Effector memory CD8-positive, alpha-beta T cell (primary cell): ENCODE measurements at regions not wholly inside any gene's neighbourhood (a gene's known extent, or its start where the extent isn't known, plus 50 kb on each side); places are given as distances from the start of the nearest gene placed in this dataset.
"Not testable (repeated sequence)": the region's sequence is repeated elsewhere in the genome, so short reads cannot be mapped to it uniquely, and the experiment has no call there.

Experiments
- ATAC-seq: fragments of 150-1000 bp; cut with Tn5 transposase; replicated peaks from 2 replicates; pipeline ENCODE4 v1.10.0; 2021; ENCODE audit warnings: mild to moderate bottlenecking, moderate library complexity
- DNase-seq, 3 experiments: peaks; one replicate each; pipeline ENCODE4 v3.0.0; 2021
- H3K27ac Mint-ChIP-seq, 2 donors: one replicate each; pipeline ENCODE4 v1.8.0; 2022; ENCODE audit warnings: mild to moderate bottlenecking in 2 of 2, mixed read lengths in 2 of 2, moderate library complexity in 2 of 2
- H3K27me3 Mint-ChIP-seq, 2 donors: one replicate each; pipeline ENCODE4 v1.8.0; 2022; ENCODE audit warnings: mixed read lengths in 2 of 2
- H3K36me3 Mint-ChIP-seq: one replicate; pipeline ENCODE4 v1.8.0; 2022; ENCODE audit warnings: mild to moderate bottlenecking, moderate library complexity, mixed read lengths; ENCODE audit not compliant: insufficient read depth
- H3K4me1 Mint-ChIP-seq, 2 donors: one replicate each; pipeline ENCODE4 v1.8.0; 2022; ENCODE audit warnings: low read depth in 2 of 2, mixed read lengths in 2 of 2
- H3K4me3 Mint-ChIP-seq, 2 donors: one replicate each; pipeline ENCODE4 v1.8.0; 2022; ENCODE audit warnings: mild to moderate bottlenecking in 2 of 2, mixed read lengths in 2 of 2, moderate library complexity in 2 of 2
- H3K9me3 Mint-ChIP-seq, 2 donors: one replicate each; pipeline ENCODE4 v1.8.0; 2022; ENCODE audit warnings: mixed read lengths in 2 of 2

- no peaks in the 10 kb centered on the region for H3K9me3 Mint-ChIP-seq
- H3K4me3 Mint-ChIP-seq = no peak overlapping the region
- peaks cover 10 to 13% of the 10 kb centered on the region in 2 donors for H3K27me3 Mint-ChIP-seq
- DNase-seq = no peak
- no peaks in the 10 kb centered on the region for H3K4me1 Mint-ChIP-seq
- no peak overlapping the region for H3K27ac Mint-ChIP-seq
- no peak for ATAC-seq
- H3K36me3 Mint-ChIP-seq = no peaks in the 10 kb centered on the region
These were observed 232.9 kb upstream of the ELL2 start for GRCh38 chr5:96194593-96194992.

- Mint-ChIP-seq H3K27me3 (peaks cover 16 to 19% of the 10 kb centered on the region in 2 donors), H3K36me3 (no peaks in the 10 kb centered on the region), H3K27ac (no peak overlapping the region), H3K4me1 (no peaks in the 10 kb centered on the region), H3K9me3 (no peaks in the 10 kb centered on the region), H3K4me3 (no peak overlapping the region)
- ATAC-seq (no peak), DNase-seq (no peak)
These were observed 232.3 kb upstream of the ELL2 start for GRCh38 chr5:96193946-96194345.

GRCh38 chr5:96189987-96190386 lies 228.3 kb upstream of the ELL2 start:
- Mint-ChIP-seq H3K27ac (no peak overlapping the region), H3K4me3 (no peak overlapping the region), H3K27me3 (peaks cover 6 to 19% of the 10 kb centered on the region in 2 donors), H3K36me3 (no peaks in the 10 kb centered on the region), H3K4me1 (no peaks in the 10 kb centered on the region), H3K9me3 (no peaks in the 10 kb centered on the region)
- DNase-seq = no peak
- no peak for ATAC-seq

- ATAC-seq = no peak
- H3K36me3 Mint-ChIP-seq = no peaks in the 10 kb centered on the region
- peaks cover 6 to 19% of the 10 kb centered on the region in 2 donors for H3K27me3 Mint-ChIP-seq
- H3K4me3 Mint-ChIP-seq = no peak overlapping the region
- DNase-seq = no peak
- no peaks in the 10 kb centered on the region for H3K4me1 Mint-ChIP-seq
- peaks cover 0 to 4% of the 10 kb centered on the region in 2 donors for H3K9me3 Mint-ChIP-seq
- no peak overlapping the region for H3K27ac Mint-ChIP-seq
These were observed 227.6 kb upstream of the ELL2 start for GRCh38 chr5:96189028-96189826.

- Mint-ChIP-seq H3K4me1 (no peaks in the 10 kb centered on the region), H3K27me3 (peaks cover 6 to 19% of the 10 kb centered on the region in 2 donors), H3K27ac (no peak overlapping the region), H3K4me3 (no peak overlapping the region), H3K9me3 (peaks cover 0 to 6% of the 10 kb centered on the region in 2 donors), H3K36me3 (no peaks in the 10 kb centered on the region)
- DNase-seq (no peak), ATAC-seq (no peak)
These were observed 225.8 kb upstream of the ELL2 start for GRCh38 chr5:96187309-96188027.

GRCh38 chr5:96184510-96184909 lies 222.9 kb upstream of the ELL2 start:
- H3K4me3 Mint-ChIP-seq, ATAC-seq, H3K27me3 Mint-ChIP-seq, H3K27ac Mint-ChIP-seq, DNase-seq, H3K9me3 Mint-ChIP-seq, H3K4me1 Mint-ChIP-seq, H3K36me3 Mint-ChIP-seq: not testable (repeated sequence)

GRCh38 chr5:96180684-96181435 lies 219.2 kb upstream of the ELL2 start:
- no peak for DNase-seq
- Mint-ChIP-seq H3K36me3 (no peaks in the 10 kb centered on the region), H3K4me3 (no peak overlapping the region), H3K27ac (no peak overlapping the region), H3K9me3 (peaks cover 0 to 6% of the 10 kb centered on the region in 2 donors), H3K27me3 (no peaks in the 10 kb centered on the region), H3K4me1 (no peaks in the 10 kb centered on the region)
- no peak for ATAC-seq

GRCh38 chr5:96177303-96177869 lies 215.7 kb upstream of the ELL2 start:
- Mint-ChIP-seq H3K27me3 (no peaks in the 10 kb centered on the region), H3K4me1 (no peaks in the 10 kb centered on the region), H3K36me3 (no peaks in the 10 kb centered on the region), H3K27ac (no peak overlapping the region), H3K4me3 (no peak overlapping the region), H3K9me3 (no peaks in the 10 kb centered on the region)
- DNase-seq (no peak), ATAC-seq (no peak)

- Mint-ChIP-seq H3K36me3 (no peaks in the 10 kb centered on the region), H3K9me3 (no peaks in the 10 kb centered on the region), H3K4me1 (no peaks in the 10 kb centered on the region), H3K27ac (no peak overlapping the region), H3K27me3 (peaks cover 0 to 5% of the 10 kb centered on the region in 2 donors), H3K4me3 (no peak overlapping the region)
- DNase-seq (no peak), ATAC-seq (no peak)
These were observed 214.4 kb upstream of the ELL2 start for GRCh38 chr5:96176022-96176421.

- no peak for ATAC-seq
- Mint-ChIP-seq H3K27ac (no peak overlapping the region), H3K36me3 (no peaks in the 10 kb centered on the region)
These were observed 213.4 kb upstream of the ELL2 start for GRCh38 chr5:96175090-96175489.

GRCh38 chr5:96173366-96173765 lies 211.7 kb upstream of the ELL2 start:
- peaks cover 0 to 5% of the 10 kb centered on the region in 2 donors for H3K27me3 Mint-ChIP-seq
- H3K4me3 Mint-ChIP-seq = no peak overlapping the region
- H3K4me1 Mint-ChIP-seq = no peaks in the 10 kb centered on the region
- no peak for ATAC-seq
- H3K9me3 Mint-ChIP-seq = no peaks in the 10 kb centered on the region
- H3K36me3 Mint-ChIP-seq = no peaks in the 10 kb centered on the region
- no peak overlapping the region for H3K27ac Mint-ChIP-seq
- DNase-seq = no peak

More at GRCh38 chr5:96175090-96175489, 213.4 kb upstream of the ELL2 start:
- Mint-ChIP-seq H3K4me1 (no peaks in the 10 kb centered on the region), H3K4me3 (no peak overlapping the region), H3K9me3 (no peaks in the 10 kb centered on the region), H3K27me3 (peaks cover 0 to 5% of the 10 kb centered on the region in 2 donors)
- no peak for DNase-seq

GRCh38 chr5:96172436-96172835 lies 210.8 kb upstream of the ELL2 start:
- H3K36me3 Mint-ChIP-seq = no peaks in the 10 kb centered on the region
- no peak for DNase-seq

GRCh38 chr5:96171973-96172372 lies 210.3 kb upstream of the ELL2 start:
- DNase-seq, H3K4me3 Mint-ChIP-seq, H3K9me3 Mint-ChIP-seq, H3K36me3 Mint-ChIP-seq, ATAC-seq, H3K4me1 Mint-ChIP-seq, H3K27me3 Mint-ChIP-seq, H3K27ac Mint-ChIP-seq: not testable (repeated sequence)

More at GRCh38 chr5:96172436-96172835, 210.8 kb upstream of the ELL2 start:
- Mint-ChIP-seq H3K27me3 (peaks cover 0 to 5% of the 10 kb centered on the region in 2 donors), H3K4me1 (no peaks in the 10 kb centered on the region), H3K27ac (no peak overlapping the region), H3K4me3 (no peak overlapping the region), H3K9me3 (no peaks in the 10 kb centered on the region)
- no peak for ATAC-seq
